Thoracic aorta (tissue), 2 donors: ENCODE measurements at regions not wholly inside any gene's neighbourhood (a gene's known extent, or its start where the extent isn't known, plus 50 kb on each side); places are given as distances from the start of the nearest gene placed in this dataset.

Experiments used
- ATAC-seq: fragments of 150-250 bp; one replicate; pipeline ENCODE4 v1.8.0; 2017; ENCODE audit warnings: low read depth; ENCODE audit not compliant: insufficient number of reproducible peaks, low FRiP score
- DNase-seq: peaks from one replicate; pipeline ENCODE4 v3.0.0-alpha.2; 2020; ENCODE audit warnings: low spot score
- H3K27ac ChIP-seq, 2 donors: fragments of 200-600 bp; sonication (generic); 1 replicate in 1 of 2; 2 replicates in 1 of 2; pipeline ENCODE4 v1.5.1; 2016; ENCODE audit warnings: mild to moderate bottlenecking in 2 of 2, moderate library complexity in 2 of 2
- H3K27me3 ChIP-seq: fragments of 200-600 bp; sonication (generic); replicated peaks from 2 replicates; pipeline ENCODE4 v1.6.0; 2016; ENCODE audit warnings: mild to moderate bottlenecking; ENCODE audit not compliant: insufficient read depth
- H3K36me3 ChIP-seq: fragments of 200-600 bp; sonication (generic); one replicate; pipeline ENCODE4 v1.5.1; 2016
- H3K4me1 ChIP-seq, 2 donors: fragments of 200-600 bp; sonication (generic); 1 replicate in 1 of 2; 2 replicates in 1 of 2; pipeline versions ENCODE4 v1.5.1 to v1.6.0; 2016; ENCODE audit warnings: low read depth in 2 of 2, mild to moderate bottlenecking in 1 of 2; ENCODE audit not compliant: control insufficient read depth in 1 of 2
- H3K4me3 ChIP-seq: fragments of 200-600 bp; sonication (generic); 2 replicates; pipeline ENCODE4 v1.5.1; 2016; ENCODE audit warnings: mild to moderate bottlenecking
- H3K9me3 ChIP-seq: fragments of 200-600 bp; sonication (generic); 2 replicates; pipeline ENCODE4 v1.5.1; 2016
- TF ChIP-seq, protein P1 (sequence below): fragments of 200-600 bp; sonication (generic); IDR thresholded peaks from one replicate; pipeline ENCODE4 v1.5.1; 2019; ENCODE audit warnings: antibody characterized with exemption

DNA sequence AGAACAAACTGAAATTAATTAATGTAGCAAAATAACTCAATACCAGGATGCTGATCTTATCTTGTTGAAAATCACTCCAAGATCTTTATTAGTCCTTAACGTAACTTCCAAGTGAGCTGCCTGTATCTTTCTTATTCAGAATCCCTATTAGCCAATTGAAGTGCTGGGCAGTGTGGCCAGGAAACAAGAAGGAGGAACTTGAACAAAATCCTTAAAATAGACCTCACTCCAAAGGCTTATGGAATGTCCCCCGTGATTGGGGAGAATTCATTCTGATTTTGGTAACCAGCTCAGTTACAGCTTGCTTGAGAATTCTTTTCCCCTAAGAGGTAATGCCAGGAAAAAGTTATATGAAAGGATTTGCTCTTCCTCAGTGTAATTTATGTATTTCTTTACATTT, 171.0 kb downstream of the DEPDC1B start:
- Histone ChIP-seq H3K4me3 (no peak overlapping the region), H3K4me1 (peaks cover 20 to 62% of the 10 kb centered on the region in 2 donors), H3K27ac (peak overlapping the region; percentile 69 to 73), H3K36me3 (no peaks in the 10 kb centered on the region), H3K27me3 (no peaks in the 10 kb centered on the region), H3K9me3 (no peaks in the 10 kb centered on the region)
- no peak for DNase-seq
- TF ChIP-seq, protein P1, sequence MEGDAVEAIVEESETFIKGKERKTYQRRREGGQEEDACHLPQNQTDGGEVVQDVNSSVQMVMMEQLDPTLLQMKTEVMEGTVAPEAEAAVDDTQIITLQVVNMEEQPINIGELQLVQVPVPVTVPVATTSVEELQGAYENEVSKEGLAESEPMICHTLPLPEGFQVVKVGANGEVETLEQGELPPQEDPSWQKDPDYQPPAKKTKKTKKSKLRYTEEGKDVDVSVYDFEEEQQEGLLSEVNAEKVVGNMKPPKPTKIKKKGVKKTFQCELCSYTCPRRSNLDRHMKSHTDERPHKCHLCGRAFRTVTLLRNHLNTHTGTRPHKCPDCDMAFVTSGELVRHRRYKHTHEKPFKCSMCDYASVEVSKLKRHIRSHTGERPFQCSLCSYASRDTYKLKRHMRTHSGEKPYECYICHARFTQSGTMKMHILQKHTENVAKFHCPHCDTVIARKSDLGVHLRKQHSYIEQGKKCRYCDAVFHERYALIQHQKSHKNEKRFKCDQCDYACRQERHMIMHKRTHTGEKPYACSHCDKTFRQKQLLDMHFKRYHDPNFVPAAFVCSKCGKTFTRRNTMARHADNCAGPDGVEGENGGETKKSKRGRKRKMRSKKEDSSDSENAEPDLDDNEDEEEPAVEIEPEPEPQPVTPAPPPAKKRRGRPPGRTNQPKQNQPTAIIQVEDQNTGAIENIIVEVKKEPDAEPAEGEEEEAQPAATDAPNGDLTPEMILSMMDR, result no peak
- ATAC-seq, result peak; percentile 80

DNA sequence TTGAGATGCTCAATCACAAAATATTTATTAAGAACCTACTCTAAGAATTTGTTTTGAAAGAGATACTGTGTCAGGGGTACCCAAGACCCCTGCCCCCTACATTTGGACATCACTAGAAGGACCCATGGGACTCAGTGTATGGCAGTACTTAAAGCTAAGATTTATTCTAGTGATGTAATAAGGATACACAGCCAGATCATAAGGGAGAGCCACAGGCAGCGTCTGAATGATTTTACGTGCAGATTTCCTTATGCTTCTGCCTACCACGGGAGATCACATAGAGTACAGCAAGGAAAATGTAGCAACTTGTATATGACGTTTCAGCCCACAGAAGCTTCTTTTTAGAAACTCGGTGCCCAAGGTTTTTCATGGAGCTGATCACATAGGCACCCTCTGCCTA, 172.9 kb downstream of the DEPDC1B start:
- ATAC-seq, result no peak
- TF ChIP-seq, protein P1, result no peak

DNA sequence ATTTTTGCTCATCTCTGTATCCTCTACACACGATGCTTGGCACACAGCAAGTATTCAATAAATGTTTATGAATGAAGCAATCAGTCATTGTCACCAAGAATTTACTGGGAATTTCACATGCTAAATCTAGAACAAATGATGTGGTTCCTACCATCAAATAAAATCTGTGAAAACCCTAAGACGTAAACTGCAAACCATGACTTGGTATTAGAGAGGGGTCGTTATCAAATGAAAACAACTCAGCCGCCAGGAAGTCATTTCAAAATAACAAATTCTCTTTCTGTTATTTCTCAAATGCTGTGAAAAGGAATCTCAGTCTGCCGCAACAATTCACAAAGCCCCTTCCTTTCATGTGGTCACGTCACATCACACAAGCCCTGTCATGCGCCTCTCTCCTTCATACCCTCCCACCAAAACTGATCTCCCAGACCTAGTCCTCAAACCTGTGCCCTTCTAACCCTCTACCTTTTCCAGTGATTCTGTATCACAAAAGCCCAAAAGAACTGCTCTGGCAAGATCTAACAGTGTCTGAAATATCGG, 173.6 kb downstream of the DEPDC1B start:
- no peaks in the 10 kb centered on the region for H3K36me3 ChIP-seq
- ATAC-seq, result no peak
- no peaks in the 10 kb centered on the region for H3K27me3 ChIP-seq
- H3K9me3 ChIP-seq, result no peaks in the 10 kb centered on the region
- TF ChIP-seq, protein P1, result no peak
- DNase-seq, result no peak
- no peak overlapping the region for H3K4me3 ChIP-seq
- H3K27ac ChIP-seq, result peak overlapping the region in 1 of 2 donors; percentile 13
- peaks cover 12 to 58% of the 10 kb centered on the region in 2 donors for H3K4me1 ChIP-seq

More for the DNA sequence above, 172.9 kb downstream of the DEPDC1B start:
- Histone ChIP-seq H3K27ac (peak overlapping the region; percentile 13 to 73), H3K4me1 (peaks cover 9 to 53% of the 10 kb centered on the region in 2 donors), H3K36me3 (no peaks in the 10 kb centered on the region), H3K4me3 (no peak overlapping the region), H3K27me3 (no peaks in the 10 kb centered on the region), H3K9me3 (no peaks in the 10 kb centered on the region)
- DNase-seq, result no peak

DNA sequence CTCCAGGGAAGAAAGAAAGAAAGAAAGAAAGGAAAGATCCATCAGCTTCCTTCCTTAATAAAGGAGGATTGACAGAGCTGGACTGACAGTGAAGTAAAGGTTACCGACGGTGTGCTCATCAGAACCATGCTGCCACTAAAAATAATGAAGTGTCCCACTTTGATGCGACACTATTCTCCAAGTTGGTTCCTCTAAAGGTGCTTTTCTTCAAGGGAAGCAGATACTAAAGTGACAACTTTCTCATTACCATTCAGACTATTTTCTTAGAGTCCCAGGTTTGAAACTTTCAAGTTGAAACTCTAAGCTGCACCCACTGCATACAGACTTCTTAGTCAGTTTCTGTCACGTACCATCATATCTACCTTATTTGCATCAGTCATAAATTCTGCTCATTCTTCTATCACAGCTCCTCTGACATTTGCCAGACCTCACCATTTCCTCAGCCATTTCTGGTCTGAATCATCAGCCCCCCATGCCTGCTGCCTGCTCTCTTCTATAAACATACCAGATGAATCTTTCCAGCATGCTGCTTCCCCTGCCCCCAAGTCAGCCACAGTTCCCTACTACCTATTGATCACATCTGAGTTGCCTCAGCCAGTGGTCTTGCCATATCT, 177.6 kb downstream of the DEPDC1B start:
- no peak for DNase-seq
- Histone ChIP-seq H3K9me3 (no peaks in the 10 kb centered on the region), H3K36me3 (no peaks in the 10 kb centered on the region), H3K4me1 (peaks cover 32 to 72% of the 10 kb centered on the region in 2 donors), H3K27me3 (no peaks in the 10 kb centered on the region), H3K4me3 (peak overlapping the region; percentile 1), H3K27ac (peak overlapping the region; percentile 54 to 71)
- no peak for ATAC-seq
- TF ChIP-seq, protein P1, result no peak

DNA sequence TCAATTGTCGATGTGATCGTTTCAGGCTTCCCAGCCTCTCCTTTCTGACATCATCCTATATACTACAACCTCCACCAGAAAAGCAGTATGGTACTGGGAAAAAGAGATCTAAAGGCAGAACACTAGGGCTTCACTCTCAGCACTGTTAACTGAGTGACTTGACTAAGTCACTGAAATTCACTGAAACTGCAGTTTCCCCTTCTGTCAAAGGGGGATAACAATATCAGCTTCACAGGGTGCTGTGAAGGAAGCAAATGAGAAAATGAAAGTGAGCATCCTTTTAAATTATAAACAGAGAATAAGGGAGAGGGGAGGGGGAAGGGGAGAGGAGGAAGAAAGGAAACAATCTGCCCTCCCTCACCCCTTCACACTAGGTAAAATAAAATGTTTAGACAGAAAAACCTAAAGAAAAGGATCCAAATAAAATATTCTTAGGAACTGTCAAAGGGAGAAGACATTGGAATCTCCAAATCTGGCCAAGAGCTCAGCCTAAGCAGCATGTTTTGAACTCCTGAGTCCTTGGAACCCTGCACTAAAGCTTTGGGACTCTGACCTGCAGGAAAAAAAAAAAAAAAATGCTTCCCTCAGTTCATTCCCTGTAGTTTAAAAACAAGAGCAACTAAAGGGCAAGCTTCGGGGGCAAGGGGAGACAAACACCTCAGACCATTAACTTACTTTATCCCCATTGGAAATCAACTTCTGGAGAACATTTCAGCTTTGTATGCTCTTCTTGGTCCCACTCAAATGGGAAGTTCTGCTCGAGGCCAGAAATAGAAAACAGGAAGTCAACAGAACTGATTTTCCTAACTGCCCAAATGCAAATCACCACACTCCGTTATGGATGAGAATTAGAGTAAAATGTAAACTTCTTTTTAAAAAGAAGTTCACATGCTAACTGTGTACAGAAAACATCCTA, 178.3 kb downstream of the DEPDC1B start:
- Histone ChIP-seq H3K9me3 (no peaks in the 10 kb centered on the region), H3K27ac (peak overlapping the region; percentile 54 to 71), H3K4me3 (peak overlapping the region; percentile 1), H3K27me3 (no peaks in the 10 kb centered on the region), H3K4me1 (peaks cover 32 to 66% of the 10 kb centered on the region in 2 donors), H3K36me3 (no peaks in the 10 kb centered on the region)
- no peak for DNase-seq
- TF ChIP-seq, protein P1, result no peak
- no peak for ATAC-seq
